IPS-NIHi7 (cell line): ENCODE measurements at regions not wholly inside any gene's neighbourhood (a gene's known extent, or its start where the extent isn't known, plus 50 kb on each side); places are given as distances from the start of the nearest gene placed in this dataset.

Experiments used
- DNase-seq: peaks from one replicate; pipeline ENCODE4 v3.0.0; 2012; ENCODE audit warnings: mixed read lengths; ENCODE audit errors: extremely low spot score

DNA sequence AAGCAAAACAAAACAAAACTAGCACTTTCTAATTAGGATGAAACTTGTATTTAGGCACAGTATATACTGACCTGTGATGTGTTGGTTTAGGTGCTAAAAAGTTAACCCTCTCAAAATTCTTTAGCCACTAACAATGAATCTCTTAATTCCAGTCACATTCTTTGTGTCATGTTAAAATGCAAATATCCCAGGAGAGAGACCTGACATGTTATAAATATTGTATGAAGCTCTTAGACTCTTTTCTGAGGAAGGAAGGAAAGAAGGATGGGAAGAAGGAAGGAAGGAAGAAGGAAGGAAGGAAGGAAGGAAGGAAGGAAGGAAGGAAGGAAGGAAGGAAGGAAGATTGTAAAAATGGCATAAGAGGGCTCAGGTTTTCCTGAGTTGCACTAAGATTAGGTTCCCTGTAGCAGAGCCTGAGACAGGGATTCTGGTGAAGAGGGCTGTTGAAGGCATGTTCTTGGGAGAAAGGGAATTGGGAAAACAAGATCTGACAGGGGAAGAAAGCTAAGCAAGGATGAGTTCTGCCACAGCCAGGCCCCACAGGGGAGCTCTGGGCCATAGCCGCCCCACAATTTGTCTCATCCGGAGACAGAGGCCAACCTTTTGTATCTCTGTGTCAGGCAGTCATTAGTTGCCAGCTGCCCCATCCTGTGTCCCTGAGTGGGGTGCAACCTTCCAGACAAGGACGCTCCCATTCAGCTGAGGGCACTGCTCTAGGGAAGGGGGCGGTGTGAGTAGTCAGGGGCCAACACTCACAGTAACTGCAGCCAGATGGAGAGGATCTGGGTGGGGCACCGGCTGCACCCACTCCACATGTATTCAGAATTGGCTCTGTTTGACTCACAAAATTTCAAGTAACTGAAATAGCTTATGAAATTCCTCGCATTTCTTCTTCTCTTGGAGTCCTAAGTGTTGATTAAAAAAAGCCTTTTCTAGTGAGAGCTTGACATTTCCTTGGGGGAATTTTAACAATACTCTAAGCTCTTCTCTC is 189.3 kb upstream of the ARG1 start:
- no peak for DNase-seq

DNA sequence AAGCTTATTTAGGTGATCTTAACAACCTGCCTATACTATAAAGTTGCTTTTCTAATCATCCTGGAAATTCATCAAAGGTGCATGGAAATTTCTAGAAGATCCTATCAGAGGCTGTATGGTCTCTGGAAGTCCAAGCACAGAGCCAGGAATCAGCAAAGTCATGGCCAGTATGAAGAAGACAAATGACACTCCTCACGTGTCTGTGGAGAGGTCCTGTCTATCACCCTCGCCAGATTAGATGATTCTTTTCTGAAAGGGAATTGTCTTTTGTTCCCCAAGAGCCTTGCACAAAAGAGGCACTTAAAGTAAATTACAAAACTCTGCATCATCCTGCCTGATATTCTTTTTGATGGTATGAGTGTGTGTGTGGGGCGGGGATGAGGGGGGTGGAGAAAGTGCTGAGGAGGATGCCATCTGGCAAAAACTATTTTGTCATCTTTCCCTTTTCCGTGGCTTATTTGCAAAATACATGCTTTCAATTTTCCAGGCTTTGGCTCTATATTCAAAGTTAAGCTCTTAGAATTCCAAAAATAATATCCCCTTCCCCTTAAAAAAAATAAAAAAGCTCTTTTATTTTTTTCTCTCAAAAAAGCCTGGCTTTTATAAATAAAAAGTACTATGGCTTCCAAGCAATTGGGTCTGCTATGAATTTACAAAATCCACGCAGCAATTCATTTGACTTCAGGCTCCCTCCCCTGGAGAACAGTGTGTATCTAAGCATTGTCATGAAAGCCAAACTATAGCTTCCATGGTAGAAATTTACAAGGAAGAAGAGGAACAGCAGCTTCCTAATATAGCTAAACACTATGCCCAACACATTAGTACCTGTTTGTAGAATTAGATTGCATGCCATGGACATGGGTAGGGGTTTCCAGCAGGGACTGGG is 185.2 kb upstream of the ARG1 start:
- DNase-seq: no peak

DNA sequence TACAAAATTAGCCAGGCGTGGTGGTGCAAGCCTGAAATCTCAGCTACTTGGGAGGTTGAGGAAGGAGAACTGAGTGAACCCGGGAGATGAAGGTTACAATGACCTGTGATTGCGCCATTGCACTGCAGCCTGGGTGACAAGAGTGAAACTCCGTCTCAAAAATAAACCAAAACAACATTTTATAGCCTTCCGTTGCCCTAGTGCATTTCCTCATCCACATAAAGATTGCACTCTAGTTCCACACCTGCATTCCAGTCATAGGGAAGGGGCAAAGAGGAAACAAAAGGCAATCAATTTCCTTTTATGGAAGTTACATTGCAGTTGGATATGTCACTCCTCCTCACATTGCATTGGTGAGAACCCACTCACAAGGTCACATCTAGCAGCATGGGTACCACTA is 182.7 kb upstream of the ARG1 start:
- no peak for DNase-seq

GRCh38 chr6:131391116-131391515 is 181.9 kb upstream of the ARG1 start:
- no peak for DNase-seq

DNA sequence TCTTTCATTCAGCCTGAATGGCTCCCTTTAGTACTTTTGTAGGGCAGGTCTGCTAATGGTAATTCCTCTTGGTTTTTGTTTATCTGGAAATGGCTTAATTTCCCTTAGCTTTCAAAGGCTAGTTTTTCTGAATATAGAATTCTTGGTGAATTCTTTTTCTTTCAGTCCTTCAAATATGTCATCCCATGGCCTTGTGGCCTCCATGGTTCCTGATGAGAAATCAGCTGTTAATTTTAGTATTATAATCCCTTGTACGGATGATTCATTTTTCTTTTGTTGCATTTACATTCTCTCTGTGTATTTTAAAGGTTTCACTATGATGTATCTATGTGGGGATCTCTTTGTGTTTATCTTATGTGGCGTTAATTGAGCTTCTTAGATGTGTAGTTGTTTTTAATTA is 179.6 kb upstream of the ARG1 start:
- no peak for DNase-seq

- no peak for DNase-seq
Measured at GRCh38 chr6:131394768-131395432, 178.1 kb upstream of the ARG1 start.

GRCh38 chr6:131398176-131398575 is 174.8 kb upstream of the ARG1 start:
- no peak for DNase-seq

DNA sequence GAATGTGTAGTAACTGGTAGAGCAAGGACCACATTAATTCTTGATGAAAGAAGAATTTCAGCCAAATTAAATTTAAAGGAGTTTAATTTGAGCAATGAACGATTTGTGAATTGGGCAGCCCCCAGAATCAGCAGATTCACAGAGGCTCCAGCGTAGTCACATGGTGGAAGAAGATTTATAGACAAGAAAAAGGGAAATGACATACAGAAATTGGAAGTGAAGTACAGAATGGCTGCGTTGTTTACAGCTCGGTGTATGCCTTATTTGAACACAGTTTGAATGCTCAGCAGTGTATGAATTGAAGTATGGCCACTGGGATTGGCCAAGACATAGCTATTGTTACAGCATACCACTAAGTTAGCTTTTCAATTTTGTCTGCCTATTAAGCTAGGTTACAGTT is 173.6 kb upstream of the ARG1 start:
- DNase-seq: no peak

GRCh38 chr6:131400054-131400778 is 172.8 kb upstream of the ARG1 start:
- no peak for DNase-seq

DNA sequence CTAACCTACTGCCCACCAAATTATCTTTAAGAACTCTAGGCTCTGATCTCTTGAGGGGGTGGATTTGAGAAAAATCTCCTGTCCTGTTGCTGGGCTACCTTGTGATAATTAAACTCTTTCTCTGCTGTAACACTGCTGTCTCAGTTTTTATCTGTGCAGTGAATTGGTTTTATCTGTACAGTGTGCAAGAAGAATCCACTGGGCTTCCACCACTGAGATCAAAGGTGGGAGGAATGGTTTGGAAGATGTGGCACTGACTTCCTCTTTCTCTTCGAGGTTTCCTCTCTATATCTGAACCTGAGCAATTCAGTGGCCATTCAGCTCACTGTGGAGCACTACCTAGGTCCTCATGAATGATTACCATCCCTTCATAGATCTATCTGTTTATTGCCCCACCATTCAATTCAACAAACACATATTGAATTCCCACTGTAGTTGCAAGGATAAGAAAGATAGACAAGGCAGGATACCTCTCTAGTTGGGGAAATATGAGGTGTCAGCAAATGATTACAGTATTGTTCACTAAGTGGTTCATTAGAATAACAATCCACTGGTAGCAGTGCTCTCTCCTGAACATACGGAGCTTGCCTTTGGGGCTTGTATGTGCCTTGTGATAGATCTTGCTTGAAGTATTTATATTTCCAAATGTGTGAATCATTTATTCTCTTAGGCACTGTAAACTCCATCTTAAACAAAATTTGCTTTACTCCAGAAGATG is 172.1 kb upstream of the ARG1 start:
- no peak for DNase-seq

GRCh38 chr6:131408811-131409210 is 164.2 kb upstream of the ARG1 start:
- DNase-seq: no peak

- DNase-seq: no peak
Measured at GRCh38 chr6:131410785-131411184, 162.2 kb upstream of the ARG1 start.

GRCh38 chr6:131412960-131413830 is 159.8 kb upstream of the ARG1 start:
- no peak for DNase-seq

DNA sequence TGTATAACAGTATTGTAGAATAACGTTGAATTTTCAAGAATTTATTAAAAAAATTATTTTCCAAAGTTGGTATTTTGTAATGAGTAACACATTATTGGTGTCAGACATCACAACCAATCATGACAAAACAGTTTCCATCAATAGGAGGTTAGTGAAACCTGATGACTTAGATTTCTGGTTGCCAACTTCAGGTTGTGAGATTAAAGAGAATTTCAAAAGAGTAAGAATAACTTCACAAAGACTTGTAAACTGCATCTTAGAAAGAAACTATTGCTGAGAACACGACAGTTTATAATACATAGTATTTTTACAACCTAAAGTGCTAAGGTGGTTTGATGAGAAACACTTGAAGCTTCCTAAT is 159.2 kb upstream of the ARG1 start:
- no peak for DNase-seq

GRCh38 chr6:131414956-131415355 is 158.1 kb upstream of the ARG1 start:
- DNase-seq: no peak

GRCh38 chr6:131418441-131418840 is 154.6 kb upstream of the ARG1 start:
- DNase-seq: no peak

- no peak for DNase-seq
Measured at GRCh38 chr6:131419702-131420101, 153.3 kb upstream of the ARG1 start.

DNA sequence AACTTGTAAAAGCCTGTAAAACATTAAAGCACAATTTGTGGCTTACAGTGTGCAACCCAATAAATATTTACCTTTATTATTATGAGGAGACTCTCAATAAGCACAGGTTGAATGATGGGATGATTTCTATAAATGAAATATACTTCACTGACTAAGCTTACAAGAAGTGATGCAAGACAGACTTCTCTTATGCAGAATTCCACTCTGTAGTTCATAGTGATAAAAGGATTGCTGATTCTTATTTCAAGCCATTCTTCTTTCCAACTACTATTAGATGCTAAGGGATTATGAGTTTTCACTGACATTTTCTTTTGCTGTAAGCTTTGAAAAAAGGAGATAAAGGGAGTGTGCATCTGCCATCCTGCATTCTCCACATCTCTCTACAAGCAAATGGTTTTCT is 149.0 kb upstream of the ARG1 start:
- no peak for DNase-seq

GRCh38 chr6:131424475-131424874 is 148.6 kb upstream of the ARG1 start:
- DNase-seq: no peak
